HepG2 (cell line): ENCODE measurements at regions not wholly inside any gene's neighbourhood (a gene's known extent, or its start where the extent isn't known, plus 50 kb on each side); places are given as distances from the start of the nearest gene placed in this dataset.

Experiments
- ATF1 ChIP-seq: IDR thresholded peaks from 2 replicates; pipeline ENCODE4 v1.6.1; 2016; ENCODE audit warnings: mild to moderate bottlenecking, control low read depth
- ATM ChIP-seq: fragments of 450-650 bp; IDR thresholded peaks from 2 replicates; pipeline ENCODE4 v1.7.1; 2017; ENCODE audit warnings: mild to moderate bottlenecking, borderline replicate concordance
- BATF2 ChIP-seq: sonication (generic); formaldehyde crosslinking; IDR thresholded peaks from 2 replicates; pipeline ENCODE4 v1.8.0; 2022; ENCODE audit warnings: mild to moderate bottlenecking, missing genetic modification reagents, moderate library complexity
- DMAP1 ChIP-seq: IDR thresholded peaks from 2 replicates; pipeline ENCODE4 v1.6.1; 2016
- ERF ChIP-seq: IDR thresholded peaks from 2 replicates; pipeline ENCODE4 v1.6.1; 2018; ENCODE audit warnings: missing biosample characterization, missing genetic modification reagents
- FOXO1 ChIP-seq: sonication (generic); formaldehyde crosslinking; IDR thresholded peaks from 2 replicates; pipeline ENCODE4 v1.4.0; 2020; ENCODE audit warnings: missing genetic modification reagents
- GATA4 ChIP-seq: sonication (generic); IDR thresholded peaks from 2 replicates; pipeline ENCODE4 v1.6.1; 2016; ENCODE audit warnings: antibody characterized with exemption, low read depth, borderline replicate concordance
- GFI1 ChIP-seq: sonication (generic); formaldehyde crosslinking; IDR thresholded peaks from 2 replicates; pipeline ENCODE4 v1.5.0; 2020; ENCODE audit warnings: missing genetic modification reagents, mild to moderate bottlenecking, borderline replicate concordance
- HOXD1 ChIP-seq: sonication (generic); formaldehyde crosslinking; IDR thresholded peaks from 2 replicates; pipeline ENCODE4 v1.5.0; 2020; ENCODE audit warnings: missing genetic modification reagents
- JUN ChIP-seq: sonication (generic); formaldehyde crosslinking; IDR thresholded peaks from 2 replicates; pipeline ENCODE4 v1.4.0; 2020; ENCODE audit warnings: mild to moderate bottlenecking, missing genetic modification reagents
- MED13 ChIP-seq: sonication (generic); formaldehyde crosslinking; IDR thresholded peaks from 2 replicates; pipeline ENCODE4 v1.5.0; 2020; ENCODE audit warnings: missing genetic modification reagents
- MEF2D ChIP-seq: sonication (generic); formaldehyde crosslinking; IDR thresholded peaks from 2 replicates; pipeline ENCODE4 v1.5.1; 2020; ENCODE audit warnings: mild to moderate bottlenecking, missing genetic modification reagents
- MXD4 ChIP-seq: IDR thresholded peaks from 2 replicates; pipeline ENCODE4 v1.6.1; 2016; ENCODE audit warnings: mild to moderate bottlenecking, missing biosample characterization, missing genetic modification reagents
- NFRKB ChIP-seq: fragments of 450-650 bp; IDR thresholded peaks from 2 replicates; pipeline ENCODE4 v1.6.1; 2017
- TFDP1 ChIP-seq: IDR thresholded peaks from 2 replicates; pipeline ENCODE4 v1.6.1; 2016; ENCODE audit warnings: missing compliant biosample characterization, missing genetic modification reagents, borderline replicate concordance
- ZNF30 ChIP-seq: sonication (generic); formaldehyde crosslinking; IDR thresholded peaks from 2 replicates; pipeline ENCODE4 v1.5.0; 2020; ENCODE audit warnings: mild to moderate bottlenecking, missing genetic modification reagents
- ZNF333 ChIP-seq: sonication (generic); formaldehyde crosslinking; IDR thresholded peaks from 2 replicates; pipeline ENCODE4 v1.4.0; 2020; ENCODE audit warnings: mild to moderate bottlenecking, missing genetic modification reagents, borderline replicate concordance
- ZNF441 ChIP-seq: sonication (generic); formaldehyde crosslinking; IDR thresholded peaks from 2 replicates; pipeline ENCODE4 v1.7.0; 2021; ENCODE audit warnings: missing genetic modification reagents, borderline replicate concordance
- ZNF547 ChIP-seq: sonication (generic); formaldehyde crosslinking; IDR thresholded peaks from 2 replicates; pipeline ENCODE4 v1.5.1; 2020; ENCODE audit warnings: mild to moderate bottlenecking, missing genetic modification reagents
- ZNF552 ChIP-seq: sonication (generic); formaldehyde crosslinking; IDR thresholded peaks from 2 replicates; pipeline ENCODE4 v1.9.0; 2022; ENCODE audit warnings: missing genetic modification reagents, mild to moderate bottlenecking, borderline replicate concordance
- ZNF615 ChIP-seq: sonication (generic); formaldehyde crosslinking; IDR thresholded peaks from 2 replicates; pipeline ENCODE4 v1.5.0; 2020; ENCODE audit warnings: mild to moderate bottlenecking, missing genetic modification reagents, borderline replicate concordance
- ZNF891 ChIP-seq: sonication (generic); formaldehyde crosslinking; IDR thresholded peaks from 2 replicates; pipeline ENCODE4 v1.5.0; 2020; ENCODE audit warnings: mild to moderate bottlenecking, missing genetic modification reagents
- TF ChIP-seq, protein P1 (sequence below): sonication (generic); formaldehyde crosslinking; IDR thresholded peaks from 2 replicates; pipeline ENCODE4 v1.4.0; 2020; ENCODE audit warnings: missing genetic modification reagents, borderline replicate concordance
- TF ChIP-seq, protein P2 (sequence below): sonication (generic); formaldehyde crosslinking; IDR thresholded peaks from 2 replicates; pipeline ENCODE4 v1.5.0; 2020; ENCODE audit warnings: missing genetic modification reagents

DNA sequence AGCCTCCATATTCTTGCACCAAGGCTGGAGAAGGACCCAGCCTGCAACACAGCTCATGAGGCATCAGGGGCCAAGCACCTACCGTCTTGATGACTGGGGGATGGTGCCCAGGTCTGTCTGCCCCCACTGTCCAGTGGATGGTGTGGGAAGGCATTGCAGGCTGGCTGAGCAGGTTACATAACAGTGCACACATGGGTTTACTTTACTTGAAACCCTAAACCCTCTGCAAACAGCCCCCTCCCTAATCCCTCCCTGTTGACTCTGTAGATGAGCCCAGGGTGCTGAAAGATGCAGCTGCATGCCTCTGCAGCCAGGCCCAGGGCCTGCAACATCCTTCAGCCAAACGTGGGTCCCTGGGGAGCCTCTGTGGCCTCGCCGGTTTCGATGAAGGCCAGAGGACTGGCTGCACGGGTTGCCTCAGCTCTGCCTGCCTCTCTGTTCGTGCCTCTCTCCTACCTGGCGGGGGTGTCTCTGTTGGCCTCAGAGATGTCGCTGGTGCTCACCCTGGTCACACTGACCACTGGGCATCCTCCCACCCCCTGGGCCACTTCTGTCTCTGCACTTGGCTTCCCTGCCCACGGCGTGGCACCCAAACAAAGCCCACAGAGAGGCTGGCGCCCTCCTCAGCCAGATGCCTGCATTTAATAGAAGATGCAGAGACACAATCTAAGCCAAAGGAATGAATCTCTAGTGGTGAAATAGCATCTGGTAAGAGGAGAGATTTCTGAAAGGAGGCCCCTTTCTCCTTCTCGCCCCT, 95.1 kb downstream of the METRNL start (continued):
- no peak for TF ChIP-seq TFDP1 (CRISPR knock-in tag)
- peak; percentile 93; the same call in 1 of the 2 replicates for TF ChIP-seq ZNF547 (CRISPR knock-in tag)
- peak; percentile 35; the same call in 1 of the 2 replicates for TF ChIP-seq MED13
- no peak for TF ChIP-seq NFRKB
- TF ChIP-seq GATA4: no peak
- TF ChIP-seq DMAP1 (CRISPR knock-in tag): no peak
- no peak for TF ChIP-seq ZNF333
- 0 out of 2 replicates have a peak, but pooled peaks have one; percentile 58 for TF ChIP-seq JUN (CRISPR knock-in tag)
- TF ChIP-seq ZNF891 (CRISPR knock-in tag): peak; percentile 89
- no peak for TF ChIP-seq ZNF30
- peak; percentile 65; the same call in 1 of the 2 replicates for TF ChIP-seq GFI1 (CRISPR knock-in tag)
- peak; percentile 94 for TF ChIP-seq FOXO1 (CRISPR knock-in tag)
- peak; percentile 73; the same call in 1 of the 2 replicates for TF ChIP-seq MXD4 (CRISPR knock-in tag)
- TF ChIP-seq MEF2D (CRISPR knock-in tag): peak; percentile 77
- TF ChIP-seq, protein P1, sequence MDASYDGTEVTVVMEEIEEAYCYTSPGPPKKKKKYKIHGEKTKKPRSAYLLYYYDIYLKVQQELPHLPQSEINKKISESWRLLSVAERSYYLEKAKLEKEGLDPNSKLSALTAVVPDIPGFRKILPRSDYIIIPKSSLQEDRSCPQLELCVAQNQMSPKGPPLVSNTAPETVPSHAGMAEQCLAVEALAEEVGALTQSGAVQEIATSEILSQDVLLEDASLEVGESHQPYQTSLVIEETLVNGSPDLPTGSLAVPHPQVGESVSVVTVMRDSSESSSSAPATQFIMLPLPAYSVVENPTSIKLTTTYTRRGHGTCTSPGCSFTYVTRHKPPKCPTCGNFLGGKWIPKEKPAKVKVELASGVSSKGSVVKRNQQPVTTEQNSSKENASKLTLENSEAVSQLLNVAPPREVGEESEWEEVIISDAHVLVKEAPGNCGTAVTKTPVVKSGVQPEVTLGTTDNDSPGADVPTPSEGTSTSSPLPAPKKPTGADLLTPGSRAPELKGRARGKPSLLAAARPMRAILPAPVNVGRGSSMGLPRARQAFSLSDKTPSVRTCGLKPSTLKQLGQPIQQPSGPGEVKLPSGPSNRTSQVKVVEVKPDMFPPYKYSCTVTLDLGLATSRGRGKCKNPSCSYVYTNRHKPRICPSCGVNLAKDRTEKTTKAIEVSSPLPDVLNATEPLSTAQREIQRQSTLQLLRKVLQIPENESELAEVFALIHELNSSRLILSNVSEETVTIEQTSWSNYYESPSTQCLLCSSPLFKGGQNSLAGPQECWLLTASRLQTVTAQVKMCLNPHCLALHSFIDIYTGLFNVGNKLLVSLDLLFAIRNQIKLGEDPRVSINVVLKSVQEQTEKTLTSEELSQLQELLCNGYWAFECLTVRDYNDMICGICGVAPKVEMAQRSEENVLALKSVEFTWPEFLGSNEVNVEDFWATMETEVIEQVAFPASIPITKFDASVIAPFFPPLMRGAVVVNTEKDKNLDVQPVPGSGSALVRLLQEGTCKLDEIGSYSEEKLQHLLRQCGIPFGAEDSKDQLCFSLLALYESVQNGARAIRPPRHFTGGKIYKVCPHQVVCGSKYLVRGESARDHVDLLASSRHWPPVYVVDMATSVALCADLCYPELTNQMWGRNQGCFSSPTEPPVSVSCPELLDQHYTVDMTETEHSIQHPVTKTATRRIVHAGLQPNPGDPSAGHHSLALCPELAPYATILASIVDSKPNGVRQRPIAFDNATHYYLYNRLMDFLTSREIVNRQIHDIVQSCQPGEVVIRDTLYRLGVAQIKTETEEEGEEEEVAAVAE: peak; percentile 83; the same call in 1 of the 2 replicates
- TF ChIP-seq, protein P2, sequence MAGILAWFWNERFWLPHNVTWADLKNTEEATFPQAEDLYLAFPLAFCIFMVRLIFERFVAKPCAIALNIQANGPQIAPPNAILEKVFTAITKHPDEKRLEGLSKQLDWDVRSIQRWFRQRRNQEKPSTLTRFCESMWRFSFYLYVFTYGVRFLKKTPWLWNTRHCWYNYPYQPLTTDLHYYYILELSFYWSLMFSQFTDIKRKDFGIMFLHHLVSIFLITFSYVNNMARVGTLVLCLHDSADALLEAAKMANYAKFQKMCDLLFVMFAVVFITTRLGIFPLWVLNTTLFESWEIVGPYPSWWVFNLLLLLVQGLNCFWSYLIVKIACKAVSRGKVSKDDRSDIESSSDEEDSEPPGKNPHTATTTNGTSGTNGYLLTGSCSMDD (CRISPR knock-in tag): no peak
- TF ChIP-seq ERF (CRISPR knock-in tag): peak; percentile 93
- TF ChIP-seq ATF1 (CRISPR knock-in tag): no peak
- peak; percentile 49; the same call in 1 of the 2 replicates for TF ChIP-seq ZNF552 (CRISPR knock-in tag)
- no peak for TF ChIP-seq ATM
- no peak for TF ChIP-seq BATF2 (CRISPR knock-in tag)
- no peak for TF ChIP-seq ZNF615
- TF ChIP-seq HOXD1 (CRISPR knock-in tag): peak; percentile 62; the same call in 1 of the 2 replicates
- TF ChIP-seq ZNF441 (CRISPR knock-in tag): peak; percentile 79; the same call in 1 of the 2 replicates
